HG03439 (cell line): ENCODE measurements at regions not wholly inside any gene's neighbourhood (a gene's known extent, or its start where the extent isn't known, plus 50 kb on each side); places are given as distances from the start of the nearest gene placed in this dataset.
"Not testable (repeated sequence)": the region's sequence is repeated elsewhere in the genome, so short reads cannot be mapped to it uniquely, and the experiment has no call there.

Experiments used
- ATAC-seq: cut with Tn5 transposase; IDR thresholded peaks from one replicate; pipeline ENCODE4 v1.9.1; 2021; ENCODE audit warnings: mild to moderate bottlenecking, moderate library complexity; ENCODE audit not compliant: unreplicated experiment

- no peak for ATAC-seq
Measured at GRCh38 chr12:19972325-19973288, 395.7 kb upstream of the PDE3A start.

GRCh38 chr12:19978193-19978592, 390.1 kb upstream of the PDE3A start:
- ATAC-seq: no peak

- no peak for ATAC-seq
Measured at GRCh38 chr12:19979584-19979983, 388.8 kb upstream of the PDE3A start.

GRCh38 chr12:19981944-19982343, 386.4 kb upstream of the PDE3A start:
- ATAC-seq: no peak

- ATAC-seq: no peak
Measured at GRCh38 chr12:19988001-19988400, 380.3 kb upstream of the PDE3A start.

GRCh38 chr12:19988459-19988873, 379.9 kb upstream of the PDE3A start:
- ATAC-seq: no peak

- no peak for ATAC-seq
Measured at GRCh38 chr12:19988948-19989347, 379.4 kb upstream of the PDE3A start.

- no peak for ATAC-seq
Measured at GRCh38 chr12:19991146-19991545, 377.2 kb upstream of the PDE3A start.

- no peak for ATAC-seq
Measured at GRCh38 chr12:19992311-19992710, 376.0 kb upstream of the PDE3A start.

GRCh38 chr12:19994968-19995367, 373.4 kb upstream of the PDE3A start:
- no peak for ATAC-seq

GRCh38 chr12:19997656-19998400, 370.5 kb upstream of the PDE3A start:
- ATAC-seq: no peak

- no peak for ATAC-seq
Measured at GRCh38 chr12:19998411-19998810, 369.9 kb upstream of the PDE3A start.

- no peak for ATAC-seq
Measured at GRCh38 chr12:19998961-19999804, 369.2 kb upstream of the PDE3A start.

- no peak for ATAC-seq
Measured at GRCh38 chr12:19999805-20000138, 368.6 kb upstream of the PDE3A start.

- ATAC-seq: no peak
Measured at GRCh38 chr12:20000229-20000849, 368.0 kb upstream of the PDE3A start.

GRCh38 chr12:20003252-20003651, 365.1 kb upstream of the PDE3A start:
- no peak for ATAC-seq

- no peak for ATAC-seq
Measured at GRCh38 chr12:20004952-20005351, 363.4 kb upstream of the PDE3A start.

GRCh38 chr12:20006871-20007730, 361.2 kb upstream of the PDE3A start:
- no peak for ATAC-seq

GRCh38 chr12:20009965-20010364, 358.4 kb upstream of the PDE3A start:
- ATAC-seq: not testable (repeated sequence)

- no peak for ATAC-seq
Measured at GRCh38 chr12:20011200-20011599, 357.1 kb upstream of the PDE3A start.
